HFFc6 (cell line): ENCODE measurements at regions not wholly inside any gene's neighbourhood (a gene's known extent, or its start where the extent isn't known, plus 50 kb on each side); places are given as distances from the start of the nearest gene placed in this dataset.

ENCODE experiments used
- DNase-seq: peaks from one replicate; pipeline ENCODE4 v3.0.0-alpha.2; 2018
- H3K27ac Mint-ChIP-seq: 2 replicates; pipeline ENCODE4 v1.8.0; 2020; ENCODE audit warnings: mild to moderate bottlenecking, mixed read lengths
- H3K27me3 Mint-ChIP-seq: 2 replicates; pipeline ENCODE4 v1.8.0; 2021; ENCODE audit warnings: mild to moderate bottlenecking, moderate library complexity, mixed read lengths; ENCODE audit not compliant: insufficient read depth
- H3K36me3 Mint-ChIP-seq: 2 replicates; pipeline ENCODE4 v1.8.0; 2021; ENCODE audit warnings: low read depth, mixed read lengths
- H3K4me1 Mint-ChIP-seq: 2 replicates; pipeline ENCODE4 v1.8.0; 2020; ENCODE audit warnings: low read depth, mixed read lengths
- H3K4me3 Mint-ChIP-seq: 2 replicates; pipeline ENCODE4 v1.8.0; 2020; ENCODE audit warnings: mild to moderate bottlenecking, moderate library complexity, mixed read lengths
- H3K9me3 Mint-ChIP-seq: 2 replicates; pipeline ENCODE4 v1.8.0; 2020; ENCODE audit warnings: mild to moderate bottlenecking, mixed read lengths
- CTCF ChIP-seq: fragments of 200-600 bp; sonication (generic); IDR thresholded peaks from 2 replicates; pipeline ENCODE4 v1.5.0; 2021; ENCODE audit warnings: antibody characterized with exemption, mild to moderate bottlenecking

GRCh38 chr5:15421381-15421780 lies 78.6 kb upstream of the FBXL7 start:
- H3K4me1 Mint-ChIP-seq = no peaks in the 10 kb centered on the region; the same call in 1 of the 2 replicates
- no peak overlapping the region for H3K27ac Mint-ChIP-seq
- no peak for TF ChIP-seq CTCF
- no peak for DNase-seq
- H3K27me3 Mint-ChIP-seq = peaks cover 1% of the 10 kb centered on the region
- H3K36me3 Mint-ChIP-seq = no peaks in the 10 kb centered on the region
- no peaks in the 10 kb centered on the region for H3K9me3 Mint-ChIP-seq
- H3K4me3 Mint-ChIP-seq = no peak overlapping the region

- no peak overlapping the region for H3K27ac Mint-ChIP-seq
- H3K9me3 Mint-ChIP-seq = no peaks in the 10 kb centered on the region
- TF ChIP-seq CTCF = no peak
- no peaks in the 10 kb centered on the region for H3K4me1 Mint-ChIP-seq
- H3K27me3 Mint-ChIP-seq = peaks cover 1% of the 10 kb centered on the region
- DNase-seq = no peak
- no peak overlapping the region for H3K4me3 Mint-ChIP-seq
- H3K36me3 Mint-ChIP-seq = no peaks in the 10 kb centered on the region
Observed at GRCh38 chr5:15420201-15420600, 79.8 kb upstream of the FBXL7 start.

GRCh38 chr5:15417156-15417555 lies 82.8 kb upstream of the FBXL7 start:
- Mint-ChIP-seq H3K9me3 (peaks cover 9% of the 10 kb centered on the region), H3K4me1 (no peaks in the 10 kb centered on the region), H3K4me3 (no peak overlapping the region), H3K27ac (no peak overlapping the region), H3K36me3 (no peaks in the 10 kb centered on the region), H3K27me3 (no peaks in the 10 kb centered on the region; the same call in 1 of the 2 replicates)
- TF ChIP-seq CTCF = no peak
- no peak for DNase-seq

- no peak for TF ChIP-seq CTCF
- H3K36me3 Mint-ChIP-seq = no peaks in the 10 kb centered on the region
Observed at GRCh38 chr5:15406478-15406877, 93.5 kb upstream of the FBXL7 start.

GRCh38 chr5:15393146-15393545 lies 106.8 kb upstream of the FBXL7 start:
- no peaks in the 10 kb centered on the region for H3K36me3 Mint-ChIP-seq
- no peak overlapping the region for H3K27ac Mint-ChIP-seq
- no peak for TF ChIP-seq CTCF
- H3K4me3 Mint-ChIP-seq = no peak overlapping the region
- no peaks in the 10 kb centered on the region for H3K4me1 Mint-ChIP-seq
- no peaks in the 10 kb centered on the region for H3K9me3 Mint-ChIP-seq
- H3K27me3 Mint-ChIP-seq = no peaks in the 10 kb centered on the region
- DNase-seq = no peak

More at GRCh38 chr5:15406478-15406877, 93.5 kb upstream of the FBXL7 start:
- Mint-ChIP-seq H3K27me3 (no peaks in the 10 kb centered on the region), H3K4me3 (no peak overlapping the region), H3K9me3 (no peaks in the 10 kb centered on the region), H3K27ac (no peak overlapping the region), H3K4me1 (no peaks in the 10 kb centered on the region)
- no peak for DNase-seq
